ENCODE measurements at regions not wholly inside any gene's neighbourhood (a gene's known extent, or its start where the extent isn't known, plus 50 kb on each side); places are given as distances from the start of the nearest gene placed in this dataset.
"Not testable (repeated sequence)": the region's sequence is repeated elsewhere in the genome, so short reads cannot be mapped to it uniquely, and the experiment has no call there.

DNA sequence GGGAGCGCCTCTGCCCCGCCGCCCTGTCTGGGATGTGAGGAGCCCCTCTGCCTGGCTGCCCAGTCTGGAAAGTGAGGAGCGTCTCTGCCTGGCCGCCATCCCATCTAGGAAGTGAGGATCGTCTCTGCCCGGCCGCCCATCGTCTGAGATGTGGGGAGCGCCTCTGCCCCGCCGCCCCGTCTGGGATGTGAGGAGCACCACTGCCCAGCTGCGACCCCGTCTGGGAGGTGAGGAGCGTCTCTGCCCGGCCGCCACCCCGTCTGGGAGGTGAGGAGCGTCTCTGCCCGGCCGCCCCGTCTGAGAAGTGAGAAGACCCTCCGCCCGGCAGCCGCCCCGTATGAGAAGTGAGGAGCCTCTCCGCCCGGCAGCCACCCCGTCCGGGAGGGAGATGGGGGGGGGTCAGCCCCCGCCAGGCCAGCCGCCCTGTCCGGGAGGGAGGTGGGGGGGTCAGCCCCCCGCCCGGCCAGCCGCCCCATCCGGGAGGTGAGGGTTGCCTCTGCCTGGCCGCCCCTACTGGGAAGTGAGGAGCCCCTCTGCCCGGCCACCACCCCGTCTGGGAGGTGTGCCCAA, 65.2 kb upstream of the DHX40 start:
- TF ChIP-seq, protein P1, sequence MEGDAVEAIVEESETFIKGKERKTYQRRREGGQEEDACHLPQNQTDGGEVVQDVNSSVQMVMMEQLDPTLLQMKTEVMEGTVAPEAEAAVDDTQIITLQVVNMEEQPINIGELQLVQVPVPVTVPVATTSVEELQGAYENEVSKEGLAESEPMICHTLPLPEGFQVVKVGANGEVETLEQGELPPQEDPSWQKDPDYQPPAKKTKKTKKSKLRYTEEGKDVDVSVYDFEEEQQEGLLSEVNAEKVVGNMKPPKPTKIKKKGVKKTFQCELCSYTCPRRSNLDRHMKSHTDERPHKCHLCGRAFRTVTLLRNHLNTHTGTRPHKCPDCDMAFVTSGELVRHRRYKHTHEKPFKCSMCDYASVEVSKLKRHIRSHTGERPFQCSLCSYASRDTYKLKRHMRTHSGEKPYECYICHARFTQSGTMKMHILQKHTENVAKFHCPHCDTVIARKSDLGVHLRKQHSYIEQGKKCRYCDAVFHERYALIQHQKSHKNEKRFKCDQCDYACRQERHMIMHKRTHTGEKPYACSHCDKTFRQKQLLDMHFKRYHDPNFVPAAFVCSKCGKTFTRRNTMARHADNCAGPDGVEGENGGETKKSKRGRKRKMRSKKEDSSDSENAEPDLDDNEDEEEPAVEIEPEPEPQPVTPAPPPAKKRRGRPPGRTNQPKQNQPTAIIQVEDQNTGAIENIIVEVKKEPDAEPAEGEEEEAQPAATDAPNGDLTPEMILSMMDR (IDR thresholded peaks at IDR 0.05; ENCODE audit: low read length) = not testable (repeated sequence)
- TF ChIP-seq EZH2 (IDR thresholded peaks at IDR 0.05; ENCODE audit: borderline replicate concordance, low read length) = not testable (repeated sequence)

Data from OCI-LY1 (cell line).